ENCODE measurements at regions not wholly inside any gene's neighbourhood (a gene's known extent, or its start where the extent isn't known, plus 50 kb on each side); places are given as distances from the start of the nearest gene placed in this dataset.
"Not testable (repeated sequence)": the region's sequence is repeated elsewhere in the genome, so short reads cannot be mapped to it uniquely, and the experiment has no call there.

DNA sequence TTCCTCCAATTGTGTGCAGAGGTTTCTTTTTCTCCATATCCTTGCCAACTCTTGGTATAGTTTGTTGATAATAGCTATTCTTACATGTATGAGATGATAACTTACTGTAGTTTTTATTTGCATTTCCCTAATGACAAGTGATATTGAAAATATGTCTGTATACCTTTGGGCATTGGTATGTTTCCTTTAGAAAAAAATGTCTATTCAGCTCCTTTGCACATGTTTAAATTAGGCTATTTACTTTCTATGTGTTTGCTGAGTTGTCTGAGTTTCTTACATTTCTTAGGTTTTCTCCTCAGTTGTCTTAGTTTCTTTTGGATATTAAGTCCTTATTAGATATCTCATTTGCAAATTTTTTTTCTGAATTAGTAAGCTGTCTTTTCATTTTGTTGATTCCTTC lies 487.3 kb upstream of the EPHA5 start:
- no peak for DNase-seq (ENCODE audit: low read depth)

DNA sequence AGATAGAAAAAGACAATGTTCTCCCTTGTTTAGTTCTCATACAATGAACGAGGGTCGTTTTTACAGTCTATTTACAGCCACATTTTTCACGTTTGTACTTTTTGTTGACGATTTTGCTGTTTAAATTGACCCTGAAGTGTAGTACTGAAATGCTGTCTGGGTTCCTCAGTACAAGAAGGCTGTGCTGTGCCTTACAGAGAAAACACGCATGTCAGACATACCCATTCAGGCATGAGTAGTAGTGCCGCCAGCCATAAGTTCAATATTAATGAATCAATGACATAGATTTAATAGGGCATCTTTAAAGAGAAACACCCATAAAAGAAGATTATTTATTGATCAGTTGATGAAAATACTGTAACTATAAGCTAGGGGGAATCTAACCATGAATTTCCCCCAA lies 459.8 kb upstream of the EPHA5 start:
- DNase-seq (ENCODE audit: low read depth), result no peak

DNA sequence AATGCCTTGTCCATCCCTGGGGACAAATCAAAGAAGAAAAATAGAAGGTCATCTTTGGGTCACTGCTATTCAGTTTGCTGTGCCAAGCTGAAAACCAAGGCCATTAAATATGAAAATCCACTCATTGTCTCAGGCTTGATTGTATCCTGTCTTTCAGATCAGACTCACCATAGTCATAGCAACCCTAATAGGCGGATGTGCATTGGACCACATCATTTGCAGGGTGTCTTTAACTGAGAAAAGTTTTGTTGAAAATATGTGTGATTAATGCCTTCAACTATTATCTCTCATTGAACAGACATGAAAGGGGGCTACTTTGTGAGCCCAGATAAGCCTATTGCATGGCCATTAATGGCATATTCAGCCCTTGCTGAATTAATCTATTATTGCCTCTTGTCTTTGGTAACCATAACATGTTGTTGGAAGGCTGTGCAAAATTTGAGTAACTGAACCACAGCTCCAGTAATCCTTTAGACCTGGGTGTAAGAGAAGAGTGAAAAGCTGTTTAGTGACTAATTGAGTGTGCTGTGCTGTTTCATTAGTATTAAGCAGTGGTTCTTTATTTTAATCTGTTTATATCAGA lies 453.6 kb upstream of the EPHA5 start:
- no peak for DNase-seq (ENCODE audit: low read depth)

DNA sequence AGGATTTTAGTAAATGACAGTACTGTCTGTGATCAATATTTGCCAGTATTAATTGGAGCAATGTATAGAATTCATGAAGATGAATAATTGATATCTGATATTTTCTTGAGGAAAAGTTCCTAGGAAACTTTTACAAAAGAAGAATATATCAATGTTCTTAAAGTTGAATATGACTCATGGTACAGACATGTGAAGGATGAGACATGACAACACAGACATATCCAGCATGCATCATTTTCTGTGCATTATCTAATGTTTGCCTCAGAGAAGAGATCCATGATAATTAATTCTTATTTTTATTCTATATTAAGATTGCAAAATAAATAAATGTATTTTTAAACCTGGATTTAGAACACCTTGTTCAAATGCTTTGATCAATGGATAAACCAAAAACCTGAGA lies 452.9 kb upstream of the EPHA5 start:
- DNase-seq (ENCODE audit: low read depth), result no peak

GRCh38 chr4:66115231-66115630 lies 444.9 kb upstream of the EPHA5 start:
- DNase-seq (ENCODE audit: low read depth), result not testable (repeated sequence)

DNA sequence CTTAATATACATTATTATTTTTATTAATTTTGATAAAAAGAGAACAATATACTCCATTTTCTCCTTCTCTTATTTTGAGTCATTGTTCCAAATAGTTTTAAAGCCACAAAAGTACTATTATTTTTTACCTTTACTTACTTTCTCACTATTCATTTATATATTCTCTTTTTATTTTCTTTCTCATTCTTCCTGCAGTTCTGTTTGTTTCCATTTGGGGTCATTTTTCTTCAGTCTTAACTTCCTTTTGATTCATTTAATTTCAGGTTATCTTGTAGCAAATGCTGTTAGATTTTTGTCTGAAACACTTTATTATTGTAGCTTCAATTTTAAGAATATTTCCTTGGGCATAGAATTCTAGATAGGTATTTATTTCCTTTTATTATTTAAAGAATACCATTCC lies 438.6 kb upstream of the EPHA5 start:
- no peak for DNase-seq (ENCODE audit: low read depth)

DNA sequence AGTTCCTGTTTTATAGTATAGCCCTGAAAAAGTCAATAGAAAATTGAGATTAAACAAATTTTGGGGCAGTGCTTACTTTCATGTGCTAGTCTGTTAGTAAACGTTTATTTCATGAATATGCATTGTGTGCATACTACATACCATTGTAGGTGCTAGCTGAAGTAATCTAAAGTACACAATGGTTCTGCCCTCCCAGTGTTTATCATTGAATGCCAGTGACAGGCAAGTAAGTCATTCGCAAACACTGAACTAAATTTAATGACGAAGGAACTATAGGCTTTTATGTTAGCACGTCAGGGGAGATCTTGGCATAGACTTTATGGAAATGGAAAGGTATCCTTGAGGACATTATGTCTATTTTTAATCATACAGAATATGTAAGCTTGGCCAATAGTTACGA lies 426.9 kb upstream of the EPHA5 start:
- DNase-seq (ENCODE audit: low read depth), result no peak

DNA sequence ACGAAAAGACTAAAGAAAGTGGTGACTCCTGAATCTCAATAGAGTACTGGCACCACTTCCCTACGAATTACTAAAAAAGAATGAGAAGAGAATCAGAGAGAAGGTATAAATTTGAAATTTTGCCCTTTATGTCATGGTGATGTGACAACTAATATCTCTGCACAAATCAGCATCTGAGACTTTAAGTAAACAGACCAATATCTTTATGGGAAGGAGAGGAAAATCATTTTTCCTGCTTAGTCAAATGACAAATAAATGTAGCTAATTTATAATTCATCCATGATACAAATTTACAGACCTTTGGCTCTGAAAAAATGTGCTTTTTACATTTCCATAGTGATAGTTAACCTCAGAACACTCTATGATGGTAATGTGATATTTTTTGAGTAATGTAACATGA lies 424.8 kb upstream of the EPHA5 start:
- DNase-seq (ENCODE audit: low read depth), result no peak

DNA sequence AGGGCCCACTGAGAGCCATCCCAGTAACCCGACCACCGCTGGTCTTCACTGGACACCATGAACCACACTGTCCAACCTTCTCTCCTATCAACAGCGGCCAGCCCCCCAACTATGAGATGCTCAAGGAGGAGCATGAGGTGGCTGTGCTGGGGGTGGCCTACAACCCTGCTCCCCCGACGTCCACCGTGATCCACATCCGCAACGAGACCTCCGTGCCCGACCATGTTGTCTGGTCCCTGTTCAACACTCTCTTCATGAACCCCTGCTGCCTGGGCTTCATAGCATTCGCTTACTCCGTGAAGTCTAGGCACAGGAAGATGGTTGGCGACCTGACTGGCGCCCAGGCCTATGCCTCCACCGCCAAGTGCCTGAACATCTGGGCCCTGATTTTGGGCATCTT lies 423.8 kb upstream of the EPHA5 start:
- no peak for DNase-seq (ENCODE audit: low read depth)

- no peak for DNase-seq (ENCODE audit: low read depth)
Observed at GRCh38 chr4:66091786-66092185, 421.5 kb upstream of the EPHA5 start.

- DNase-seq (ENCODE audit: low read depth), result no peak
Observed at GRCh38 chr4:66073961-66074360, 403.7 kb upstream of the EPHA5 start.

DNA sequence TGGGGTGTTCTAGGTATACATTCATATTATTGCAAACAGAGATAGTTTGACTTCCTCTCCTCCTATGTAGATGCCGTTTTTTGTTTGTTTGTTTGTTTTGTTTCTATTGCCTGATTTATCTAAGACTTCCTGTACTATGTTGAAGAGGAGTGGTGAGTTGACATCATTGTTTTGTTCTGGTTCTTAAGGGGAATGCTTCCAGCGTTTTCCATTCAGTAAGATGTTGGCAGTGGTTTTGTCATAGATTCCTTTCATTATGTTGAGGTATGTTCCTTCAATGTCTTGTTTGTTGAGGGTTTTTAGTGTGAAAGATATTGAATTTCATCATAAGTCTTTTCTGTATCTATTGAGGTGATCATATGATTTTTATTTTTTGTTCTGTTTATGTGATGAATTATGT lies 401.6 kb upstream of the EPHA5 start:
- no peak for DNase-seq (ENCODE audit: low read depth)

DNA sequence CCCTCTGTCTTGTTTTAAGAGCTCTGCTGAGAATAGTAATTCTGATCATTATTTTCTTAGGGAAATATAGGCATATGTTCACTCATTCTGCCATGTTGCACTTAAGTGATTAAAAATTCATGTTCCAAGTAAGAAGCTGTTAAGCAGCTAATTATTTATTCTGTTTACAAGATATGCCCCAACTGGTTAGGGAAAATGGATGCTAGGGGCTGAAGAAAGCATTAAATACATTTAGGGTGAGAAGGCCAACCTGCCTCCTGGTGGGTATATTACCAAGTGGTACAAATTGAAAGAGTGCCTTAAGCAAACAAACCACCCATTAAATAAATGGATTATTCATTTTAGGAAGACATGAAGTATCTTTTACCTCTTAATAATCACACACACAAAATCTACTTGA lies 392.6 kb upstream of the EPHA5 start:
- DNase-seq (ENCODE audit: low read depth), result no peak

- no peak for DNase-seq (ENCODE audit: low read depth)
Observed at GRCh38 chr4:66062044-66062443, 391.8 kb upstream of the EPHA5 start.

DNA sequence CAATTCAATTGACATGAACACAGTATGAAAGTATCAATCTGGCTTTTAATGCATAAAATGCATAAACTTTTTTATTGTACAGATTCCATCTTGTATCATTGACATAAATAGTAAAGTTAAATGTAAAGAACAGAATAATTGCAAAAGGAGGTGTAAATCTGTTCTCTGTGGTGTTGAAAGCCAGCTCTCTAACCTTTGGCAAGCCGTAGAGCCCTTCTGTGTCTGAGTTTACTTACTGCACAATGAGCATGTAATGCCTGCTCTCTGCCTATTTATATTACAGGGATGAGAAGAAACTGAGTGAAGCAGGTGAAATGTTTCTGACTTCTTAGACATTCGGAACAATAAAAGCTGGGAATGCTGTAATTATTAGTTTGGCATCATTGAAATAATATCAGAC lies 389.3 kb upstream of the EPHA5 start:
- no peak for DNase-seq (ENCODE audit: low read depth)

GRCh38 chr4:66059136-66059535 lies 388.8 kb upstream of the EPHA5 start:
- no peak for DNase-seq (ENCODE audit: low read depth)

DNA sequence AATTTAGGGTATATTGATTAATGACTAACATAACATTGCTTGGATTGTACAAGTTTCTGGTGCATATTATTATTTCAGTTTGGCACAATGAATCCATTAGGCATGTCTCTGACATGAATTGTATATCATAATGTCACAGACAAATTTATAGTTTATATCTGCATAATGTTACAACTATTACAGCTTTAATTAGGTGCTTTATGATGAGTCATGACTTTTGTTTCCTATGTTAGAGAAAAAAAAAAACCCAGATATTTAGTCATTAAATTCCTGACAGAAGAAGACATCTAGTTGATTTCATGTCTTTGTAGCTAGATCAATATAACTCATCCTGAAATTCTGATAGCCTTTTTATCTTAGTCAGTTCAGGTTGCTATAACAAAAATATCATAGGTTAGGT lies 385.7 kb upstream of the EPHA5 start:
- DNase-seq (ENCODE audit: low read depth), result no peak

GRCh38 chr4:66052426-66052825 lies 382.1 kb upstream of the EPHA5 start:
- DNase-seq (ENCODE audit: low read depth), result no peak

DNA sequence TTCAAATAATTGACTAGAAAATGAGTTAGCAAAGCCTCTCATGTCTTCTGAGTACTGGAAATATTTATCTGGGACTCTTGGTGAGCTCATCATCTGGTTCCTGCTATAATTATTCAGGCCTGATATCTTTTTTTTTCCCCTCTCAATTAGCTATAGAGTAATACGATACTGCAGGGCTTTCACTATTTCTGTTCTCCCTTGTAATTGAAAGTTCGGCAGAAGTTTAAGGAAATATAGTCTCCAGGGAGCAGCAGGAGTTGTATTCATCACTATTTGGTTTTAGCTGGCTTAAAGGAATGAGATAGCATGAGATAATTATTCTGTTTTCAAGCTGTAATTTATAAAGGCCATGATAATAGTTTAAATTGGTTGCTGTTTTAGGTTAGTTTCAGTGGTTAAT lies 378.6 kb upstream of the EPHA5 start:
- no peak for DNase-seq (ENCODE audit: low read depth)

DNA sequence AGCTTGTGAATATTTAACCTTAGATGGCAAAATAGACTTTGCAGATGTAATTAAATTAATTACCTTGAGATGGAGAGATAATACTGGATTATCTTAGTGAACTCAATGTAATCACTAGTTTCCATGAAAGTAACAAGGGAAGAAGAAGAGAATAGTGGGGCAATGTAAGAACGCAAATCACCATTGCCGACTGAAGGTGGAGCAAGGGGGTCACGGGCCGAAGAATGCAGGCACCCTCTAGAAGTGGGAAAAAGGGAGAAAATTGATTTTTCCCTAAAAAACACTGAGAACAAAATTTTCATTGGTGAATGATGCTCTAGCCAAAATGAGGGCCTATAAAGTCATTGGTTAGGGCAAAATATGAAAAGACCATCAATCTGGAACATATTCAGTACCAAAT lies 375.6 kb upstream of the EPHA5 start:
- DNase-seq (ENCODE audit: low read depth), result no peak

GRCh38 chr4:66035701-66036100 lies 365.4 kb upstream of the EPHA5 start:
- DNase-seq (ENCODE audit: low read depth), result no peak

GRCh38 chr4:66034671-66035070 lies 364.4 kb upstream of the EPHA5 start:
- no peak for DNase-seq (ENCODE audit: low read depth)

DNA sequence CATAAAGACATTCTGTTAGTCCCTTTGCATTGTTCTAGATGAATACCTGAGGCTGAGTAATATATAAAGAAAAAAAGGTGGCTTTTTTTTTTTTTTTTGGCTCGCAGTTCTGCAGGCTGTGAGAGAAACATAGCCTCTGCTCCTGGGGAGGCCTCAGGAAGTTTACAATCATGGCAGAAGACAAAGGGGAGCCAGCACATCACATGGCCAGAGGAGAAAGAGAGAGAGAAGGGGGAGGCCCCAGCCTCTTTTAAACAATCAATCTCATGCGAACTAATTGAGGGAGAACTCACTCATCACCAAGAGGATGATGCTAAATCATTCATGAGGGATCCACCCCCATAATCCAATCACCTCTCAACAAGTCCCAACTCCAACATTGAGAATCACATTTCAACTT lies 364.0 kb upstream of the EPHA5 start:
- no peak for DNase-seq (ENCODE audit: low read depth)

DNA sequence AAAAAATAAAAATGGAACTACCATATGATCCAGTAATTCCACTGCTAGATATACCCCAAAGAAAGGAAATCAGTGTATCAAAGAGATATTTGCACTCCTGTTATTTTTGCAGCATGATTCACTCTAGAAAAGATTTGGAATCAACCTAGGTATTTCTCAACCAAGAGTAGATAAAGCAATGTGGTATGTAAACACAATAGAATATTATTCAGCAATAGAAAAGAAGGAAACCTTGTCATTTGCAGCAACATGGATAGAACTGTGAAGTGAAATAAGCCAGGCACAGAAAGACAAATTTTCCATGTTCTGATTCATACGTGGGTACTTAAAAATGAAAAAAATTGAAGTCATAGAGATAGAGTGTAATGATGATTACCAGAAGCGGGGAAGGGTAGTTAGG lies 362.3 kb upstream of the EPHA5 start:
- DNase-seq (ENCODE audit: low read depth), result no peak

GRCh38 chr4:66028668-66029067 lies 358.4 kb upstream of the EPHA5 start:
- DNase-seq (ENCODE audit: low read depth), result no peak

Data from stimulated activated CD8-positive, alpha-beta memory T cell treated with anti-CD3 and anti-CD28 coated beads, Interleukin-15, amount 100 ng/mL, for 24 hours (primary cell).